ENCODE measurements at regions not wholly inside any gene's neighbourhood (a gene's known extent, or its start where the extent isn't known, plus 50 kb on each side); places are given as distances from the start of the nearest gene placed in this dataset.

GRCh38 chr9:86801246-86801645, 146.1 kb downstream of the GAS1 start:
- Histone ChIP-seq H3K23ac (ENCODE audit: low read depth, low read length) (no peak overlapping the region), H3K4me1 (ENCODE audit: control insufficient read depth, insufficient read depth, low read length) (peaks cover 4% of the 10 kb centered on the region), H3K56ac (ENCODE audit: extremely low read depth, insufficient read depth, low read length) (no peak overlapping the region), H4K8ac (ENCODE audit: low read depth in 2 of 2, low read length in 2 of 2) (no peak overlapping the region), H4K20me1 (ENCODE audit: insufficient read depth, low read length) (no peaks in the 10 kb centered on the region), H3K9me1 (ENCODE audit: insufficient read depth, low read length) (peaks cover 9% of the 10 kb centered on the region; the same call in 1 of the 2 replicates), H2AK5ac (ENCODE audit: low read depth, low read length) (no peak overlapping the region), H3K9me3 (ENCODE audit: control insufficient read depth, insufficient read depth, low read length) (no peaks in the 10 kb centered on the region), H2BK120ac (ENCODE audit: low read depth, low read length) (no peak overlapping the region), H2BK5ac (ENCODE audit: low read depth, low read length, poor library complexity, severe bottlenecking) (no peak overlapping the region), H2AFZ (replicated peaks; ENCODE audit: low read length, poor library complexity) (no peak overlapping the region), H2AK9ac (replicated peaks; ENCODE audit: low read depth, low read length, poor library complexity) (no peak overlapping the region), H3K4ac (ENCODE audit: low read depth, low read length) (no peak overlapping the region), H3K9ac (ENCODE audit: low read depth, low read length) (no peak overlapping the region), H3K27ac (ENCODE audit: insufficient read depth, low read length) (no peak overlapping the region), H3K14ac (replicated peaks; ENCODE audit: low read depth, low read length) (no peak overlapping the region), H2BK15ac (ENCODE audit: low read depth, low read length) (no peak overlapping the region), H3K27me3 (ENCODE audit: control insufficient read depth, insufficient read depth, low read length) (peaks cover 9% of the 10 kb centered on the region), H3K4me2 (ENCODE audit: low read depth, low read length) (peak overlapping the region; percentile 22; the same call in 1 of the 2 replicates), H3K36me3 (ENCODE audit: control insufficient read depth, insufficient read depth, low read length) (no peaks in the 10 kb centered on the region), H4K5ac (ENCODE audit: low read depth, low read length) (no peak overlapping the region), H3K79me1 (ENCODE audit: low read depth in 1 of 2, low read length in 2 of 2) (no peaks in the 10 kb centered on the region), H2BK20ac (ENCODE audit: low read depth, low read length) (no peak overlapping the region), H3K4me3 (ENCODE audit: insufficient read depth, low read depth, low read length) (no peak overlapping the region), H3K18ac (ENCODE audit: low read depth, low read length) (no peak overlapping the region), H4K91ac (ENCODE audit: insufficient read depth, low read depth, low read length) (no peak overlapping the region)
- CTCF ChIA-PET, result no interaction called here
- no TSS peak for BruUV-seq (replicated peaks)
- peak; percentile 53 for ATAC-seq (ENCODE audit: low read depth)
- peak; percentile 15 for DNase-seq
- dilution Hi-C loops (cut with HindIII; ENCODE audit: low sequenced_read_pairs, unreplicated experiment), result no loop called here
- in situ Hi-C loops (cut with MboI; ENCODE audit: low sequenced_read_pairs), result no loop called here
- POLR2A ChIA-PET (ENCODE audit: unreplicated experiment), result no interaction called here
- 0% methylated on average over 1 of the region's 5 CpGs; no CpG with 5 or more reads in 1 of the 2 experiments for WGBS, 2 experiments (ENCODE audit: extremely low coverage in 2 of 2, insufficient read length in 1 of 2)
- intact Hi-C loops (cut with micrococcal nuclease), result no loop called here
- TF ChIP-seq CHD1 (IDR thresholded peaks at IDR 0.05; ENCODE audit: low read depth, low read length) (no peak), CEBPB (IDR thresholded peaks at IDR 0.05; ENCODE audit: low read depth, low read length) (no peak), RAD21 (IDR thresholded peaks at IDR 0.05; ENCODE audit: low read length) (no peak), MAZ (IDR thresholded peaks at IDR 0.05; ENCODE audit: borderline replicate concordance, low read depth, low read length) (no peak)
